ENCODE measurements at regions not wholly inside any gene's neighbourhood (a gene's known extent, or its start where the extent isn't known, plus 50 kb on each side); places are given as distances from the start of the nearest gene placed in this dataset.

- H3K4me3 ChIP-seq (replicated peaks in 1 of 2; ENCODE audit: low read depth in 2 of 2, low read length in 2 of 2): no peak overlapping the region
- DNase-seq (ENCODE audit: low read depth in 2 of 2): peak; percentile 76 to 78
- TF ChIP-seq, protein P1, sequence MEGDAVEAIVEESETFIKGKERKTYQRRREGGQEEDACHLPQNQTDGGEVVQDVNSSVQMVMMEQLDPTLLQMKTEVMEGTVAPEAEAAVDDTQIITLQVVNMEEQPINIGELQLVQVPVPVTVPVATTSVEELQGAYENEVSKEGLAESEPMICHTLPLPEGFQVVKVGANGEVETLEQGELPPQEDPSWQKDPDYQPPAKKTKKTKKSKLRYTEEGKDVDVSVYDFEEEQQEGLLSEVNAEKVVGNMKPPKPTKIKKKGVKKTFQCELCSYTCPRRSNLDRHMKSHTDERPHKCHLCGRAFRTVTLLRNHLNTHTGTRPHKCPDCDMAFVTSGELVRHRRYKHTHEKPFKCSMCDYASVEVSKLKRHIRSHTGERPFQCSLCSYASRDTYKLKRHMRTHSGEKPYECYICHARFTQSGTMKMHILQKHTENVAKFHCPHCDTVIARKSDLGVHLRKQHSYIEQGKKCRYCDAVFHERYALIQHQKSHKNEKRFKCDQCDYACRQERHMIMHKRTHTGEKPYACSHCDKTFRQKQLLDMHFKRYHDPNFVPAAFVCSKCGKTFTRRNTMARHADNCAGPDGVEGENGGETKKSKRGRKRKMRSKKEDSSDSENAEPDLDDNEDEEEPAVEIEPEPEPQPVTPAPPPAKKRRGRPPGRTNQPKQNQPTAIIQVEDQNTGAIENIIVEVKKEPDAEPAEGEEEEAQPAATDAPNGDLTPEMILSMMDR (IDR thresholded peaks at IDR 0.05; ENCODE audit: low read depth, low read length): peak; percentile 79
Observed at GRCh38 chr3:148075771-148076716, 621.7 kb upstream of the AGTR1 start.

DNA sequence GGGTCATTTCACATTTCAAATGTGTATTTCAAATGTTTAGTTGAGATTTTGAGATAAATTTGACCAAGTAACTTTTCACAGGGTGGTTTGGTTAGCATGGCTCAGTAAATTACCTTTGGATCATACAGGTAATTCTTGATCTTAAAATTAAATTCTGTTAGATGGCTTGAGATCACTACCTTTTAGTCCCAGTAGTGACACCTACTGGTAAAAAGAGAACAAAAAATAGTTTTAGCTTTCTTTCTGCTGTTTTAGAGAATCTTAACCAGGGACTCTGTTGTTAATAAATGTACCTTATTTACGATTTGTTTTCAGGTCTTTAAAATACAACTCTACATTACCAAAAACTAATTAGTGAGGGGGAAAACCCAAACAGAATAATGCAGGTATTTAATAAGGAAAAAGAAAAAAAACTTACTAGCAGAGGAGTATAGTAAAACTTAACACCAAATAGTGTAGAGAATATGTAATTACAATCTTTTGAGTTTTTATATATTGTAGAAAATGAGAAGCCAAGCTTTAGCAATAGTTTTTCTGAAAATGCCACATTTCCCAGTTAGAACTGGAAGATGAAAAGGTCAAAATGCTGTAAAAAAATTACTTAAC, 620.3 kb upstream of the AGTR1 start:
- H3K4me3 ChIP-seq (replicated peaks in 1 of 2; ENCODE audit: low read depth in 2 of 2, low read length in 2 of 2): no peak overlapping the region
- TF ChIP-seq, protein P1 (IDR thresholded peaks at IDR 0.05; ENCODE audit: low read depth, low read length): peak; percentile 52
- DNase-seq (ENCODE audit: low read depth in 2 of 2): peak; percentile 49 to 60

DNA sequence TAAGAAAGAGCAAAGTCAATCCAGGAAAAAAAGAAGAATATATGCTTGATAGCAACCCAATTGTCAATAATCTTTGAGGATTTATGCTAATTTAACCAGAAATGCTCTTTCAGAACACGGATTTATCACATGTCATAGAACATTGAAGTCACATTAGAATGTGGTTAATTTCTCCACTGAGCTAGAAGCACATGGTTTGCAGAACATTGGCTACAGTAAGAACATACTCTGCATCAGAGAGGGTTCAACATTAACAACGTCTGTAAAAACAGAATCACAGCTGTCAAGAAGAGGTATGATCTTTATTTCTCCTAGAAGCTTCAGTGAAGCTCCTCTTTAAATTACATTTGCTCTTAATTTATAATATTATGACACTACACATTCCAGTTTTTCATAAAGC, 619.7 kb upstream of the AGTR1 start:
- no peak overlapping the region for H3K4me3 ChIP-seq (replicated peaks in 1 of 2; ENCODE audit: low read depth in 2 of 2, low read length in 2 of 2)
- TF ChIP-seq, protein P1 (IDR thresholded peaks at IDR 0.05; ENCODE audit: low read depth, low read length): no peak
- no peak for DNase-seq (ENCODE audit: low read depth in 2 of 2)

DNA sequence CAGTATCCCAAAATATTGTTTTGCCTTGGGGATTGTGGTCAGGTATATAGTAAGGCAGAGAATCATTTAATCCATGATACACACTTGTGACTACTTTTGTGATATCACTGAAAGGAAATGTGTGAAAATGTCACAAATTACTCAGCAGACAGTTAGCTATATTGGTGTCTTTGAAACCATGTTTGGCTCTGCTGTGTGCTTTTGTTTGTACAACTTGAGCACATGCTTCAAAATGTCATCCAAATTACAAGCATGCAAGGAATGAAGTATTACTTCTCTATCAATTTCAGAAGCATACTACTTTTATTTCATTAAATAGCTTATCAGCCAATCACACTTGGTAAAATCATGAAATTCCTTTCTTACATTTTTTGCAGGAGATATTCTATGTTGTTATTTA, 619.0 kb upstream of the AGTR1 start:
- TF ChIP-seq, protein P1 (IDR thresholded peaks at IDR 0.05; ENCODE audit: low read depth, low read length): no peak
- no peak overlapping the region for H3K4me3 ChIP-seq (replicated peaks in 1 of 2; ENCODE audit: low read depth in 2 of 2, low read length in 2 of 2)
- peak in 1 of 2 donors; percentile 5 for DNase-seq (ENCODE audit: low read depth in 2 of 2)

DNA sequence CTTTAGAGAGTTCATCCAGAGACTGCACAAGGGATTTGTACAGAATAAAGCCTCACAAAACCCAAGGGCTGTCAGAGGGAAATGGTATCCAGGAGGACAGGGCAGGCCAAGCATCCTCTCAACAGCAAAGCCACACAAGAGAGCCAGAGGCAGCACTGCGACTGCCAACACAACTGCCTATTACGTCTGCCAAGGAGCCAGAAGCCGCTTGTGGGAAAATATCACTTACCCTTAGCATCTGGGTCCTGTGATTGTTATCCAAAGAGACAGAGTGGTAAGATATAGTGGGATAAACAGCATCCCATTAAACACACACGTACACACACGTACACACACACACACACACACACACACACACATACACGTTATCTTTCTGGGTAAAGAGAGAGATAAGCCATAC, 618.3 kb upstream of the AGTR1 start:
- TF ChIP-seq, protein P1 (IDR thresholded peaks at IDR 0.05; ENCODE audit: low read depth, low read length): no peak
- DNase-seq (ENCODE audit: low read depth in 2 of 2): peak in 1 of 2 donors; percentile 10
- no peak overlapping the region for H3K4me3 ChIP-seq (replicated peaks in 1 of 2; ENCODE audit: low read depth in 2 of 2, low read length in 2 of 2)

- no peak overlapping the region for H3K4me3 ChIP-seq (replicated peaks in 1 of 2; ENCODE audit: low read depth in 2 of 2, low read length in 2 of 2)
- TF ChIP-seq, protein P1 (IDR thresholded peaks at IDR 0.05; ENCODE audit: low read depth, low read length): no peak
- no peak for DNase-seq (ENCODE audit: low read depth in 2 of 2)
Observed at GRCh38 chr3:148081926-148082325, 615.8 kb upstream of the AGTR1 start.
